Prostate gland (tissue), 2 donors: ENCODE measurements at regions not wholly inside any gene's neighbourhood (a gene's known extent, or its start where the extent isn't known, plus 50 kb on each side); places are given as distances from the start of the nearest gene placed in this dataset.

Experiments
- CTCF ChIP-seq, 4 experiments: fragments of 200-600 bp in 2 of 4; fragments of 450-650 bp in 2 of 4; sonication (generic) in 2 of 4; IDR thresholded peaks; 1 replicate in 3 of 4; 2 replicates in 1 of 4; pipeline ENCODE4 v1.5.1; 2016 to 2019; ENCODE audit warnings: antibody characterized with exemption in 4 of 4, mild to moderate bottlenecking in 2 of 4, moderate library complexity in 2 of 4
- POLR2AphosphoS5 ChIP-seq: sonication (generic); formaldehyde crosslinking; IDR thresholded peaks from one replicate; pipeline ENCODE4 v1.6.1; 2017; ENCODE audit warnings: antibody characterized with exemption

GRCh38 chr4:174408841-174409552 is 113.3 kb downstream of the HPGD start:
- no peak for TF ChIP-seq CTCF (IDR thresholded peaks at IDR 0.05)
- no peak for TF ChIP-seq POLR2AphosphoS5
